Gastroesophageal sphincter (tissue), 4 donors: ENCODE measurements at regions not wholly inside any gene's neighbourhood (a gene's known extent, or its start where the extent isn't known, plus 50 kb on each side); places are given as distances from the start of the nearest gene placed in this dataset.
"Not testable (repeated sequence)": the region's sequence is repeated elsewhere in the genome, so short reads cannot be mapped to it uniquely, and the experiment has no call there.

Experiments
- ATAC-seq: fragments of 150-250 bp; one replicate; pipeline ENCODE4 v1.9.1; 2016; ENCODE audit warnings: mild to moderate bottlenecking, moderate library complexity
- H3K27ac ChIP-seq, 4 donors: fragments of 200-600 bp; sonication (generic) in 3 of 4; 1 replicate in 3 of 4; 2 replicates in 1 of 4; pipeline ENCODE4 v1.5.1; 2016 to 2019
- H3K27me3 ChIP-seq: fragments of 200-600 bp; sonication (generic); one replicate; pipeline ENCODE4 v1.5.1; 2019
- H3K36me3 ChIP-seq, 2 donors: fragments of 200-600 bp; sonication (generic); one replicate each; pipeline ENCODE4 v1.5.1; 2019; ENCODE audit warnings: control low read depth in 1 of 2
- H3K4me1 ChIP-seq, 3 donors: fragments of 200-600 bp; sonication (generic); 1 replicate in 2 of 3; 2 replicates in 1 of 3; pipeline ENCODE4 v1.5.1; 2016 to 2019; ENCODE audit warnings: control low read depth in 2 of 3
- H3K4me3 ChIP-seq, 2 donors: fragments of 200-600 bp; sonication (generic); one replicate each; pipeline ENCODE4 v1.5.1; 2019; ENCODE audit warnings: mild to moderate bottlenecking in 1 of 2, moderate library complexity in 1 of 2
- H3K9me3 ChIP-seq, 3 donors: fragments of 200-600 bp; sonication (generic); one replicate each; pipeline ENCODE4 v1.5.1; 2017 to 2019; ENCODE audit warnings: control low read depth in 2 of 3
- CTCF ChIP-seq, 4 experiments: fragments of 200-600 bp in 2 of 4; fragments of 450-650 bp in 2 of 4; sonication (generic) in 1 of 4; IDR thresholded peaks; one replicate each; pipeline ENCODE4 v1.5.1; 2017 to 2019; ENCODE audit warnings: antibody characterized with exemption in 4 of 4, mild to moderate bottlenecking in 2 of 4, moderate library complexity in 2 of 4
- EP300 ChIP-seq: sonication (generic); formaldehyde crosslinking; IDR thresholded peaks from one replicate; pipeline ENCODE4 v1.6.1; 2017; ENCODE audit warnings: antibody characterized with exemption, mild to moderate bottlenecking
- POLR2A ChIP-seq, 2 donors: fragments of 450-650 bp; IDR thresholded peaks; one replicate each; pipeline ENCODE4 v1.6.1; 2017; ENCODE audit warnings: antibody characterized with exemption in 2 of 2, mild to moderate bottlenecking in 2 of 2, moderate library complexity in 1 of 2
- POLR2AphosphoS5 ChIP-seq: sonication (generic); formaldehyde crosslinking; IDR thresholded peaks from one replicate; pipeline ENCODE4 v1.6.1; 2017; ENCODE audit warnings: antibody characterized with exemption
- WGBS, 2 donors: methylation state at CpG; one replicate each; pipeline ENCODE4 v1.1.5; 2018; ENCODE audit warnings: low coverage in 1 of 2; 5-methylcytosine and 5-hydroxymethylcytosine counted together
- small RNA-seq, 4 donors: library from RNA; depleted of rRNA; stranded (forward); fragments of <200 nt; gene quantifications; one replicate each; pipeline ENCODE3, GENCODE V24; 2016

GRCh38 chr3:20246662-20247061 lies 60.7 kb upstream of the SGO1 start:
- H3K9me3 ChIP-seq = no peaks in the 10 kb centered on the region
- H3K4me3 ChIP-seq = no peak overlapping the region
- H3K27me3 ChIP-seq = no peaks in the 10 kb centered on the region
- ATAC-seq = no peak
- TF ChIP-seq EP300 (no peak), POLR2A (IDR thresholded peaks at IDR 0.05) (no peak), CTCF (IDR thresholded peaks at IDR 0.05) (no peak), POLR2AphosphoS5 (no peak)
- H3K4me1 ChIP-seq = no peaks in the 10 kb centered on the region
- H3K36me3 ChIP-seq = no peaks in the 10 kb centered on the region
- no peak overlapping the region for H3K27ac ChIP-seq
- 88 to 92% methylated on average over 1 of the region's 1 CpG for WGBS, 2 donors

- 81 to 86% methylated on average over 3 of the region's 3 CpGs for WGBS, 2 donors
- ATAC-seq = no peak
- H3K4me3 ChIP-seq = no peak overlapping the region
Measured at GRCh38 chr3:20245781-20246180, 59.8 kb upstream of the SGO1 start.

GRCh38 chr3:20240154-20240883 lies 54.3 kb upstream of the SGO1 start:
- ATAC-seq = no peak
- Histone ChIP-seq H3K27ac (no peak overlapping the region), H3K36me3 (no peaks in the 10 kb centered on the region), H3K4me1 (no peaks in the 10 kb centered on the region), H3K4me3 (no peak overlapping the region), H3K9me3 (no peaks in the 10 kb centered on the region), H3K27me3 (no peaks in the 10 kb centered on the region)
- TF ChIP-seq POLR2AphosphoS5 (no peak), EP300 (no peak), CTCF (IDR thresholded peaks at IDR 0.05) (no peak), POLR2A (IDR thresholded peaks at IDR 0.05) (no peak)
- no CpG with 5 or more reads among the region's 2 CpGs for WGBS, 2 donors

More at GRCh38 chr3:20245781-20246180, 59.8 kb upstream of the SGO1 start:
- no peaks in the 10 kb centered on the region for H3K27me3 ChIP-seq
- no peak overlapping the region for H3K27ac ChIP-seq
- no peaks in the 10 kb centered on the region for H3K4me1 ChIP-seq
- no peaks in the 10 kb centered on the region for H3K36me3 ChIP-seq
- no peak for TF ChIP-seq POLR2A (IDR thresholded peaks at IDR 0.05)
- no peak for TF ChIP-seq CTCF (IDR thresholded peaks at IDR 0.05)
- TF ChIP-seq POLR2AphosphoS5 = no peak
- no peak for TF ChIP-seq EP300
- H3K9me3 ChIP-seq = no peaks in the 10 kb centered on the region

GRCh38 chr3:20238199-20238598 lies 52.2 kb upstream of the SGO1 start:
- not testable (repeated sequence) for H3K9me3 ChIP-seq, H3K4me1 ChIP-seq, ATAC-seq, H3K36me3 ChIP-seq, H3K27me3 ChIP-seq, H3K27ac ChIP-seq, H3K4me3 ChIP-seq
- 94% methylated on average over 2 of the region's 3 CpGs; no CpG with 5 or more reads in 1 of the 2 donors for WGBS, 2 donors

- H3K9me3 ChIP-seq = no peaks in the 10 kb centered on the region
- no peak overlapping the region for H3K4me3 ChIP-seq
- H3K27me3 ChIP-seq = no peaks in the 10 kb centered on the region
- no peak overlapping the region for H3K27ac ChIP-seq
- no peak for ATAC-seq
- H3K4me1 ChIP-seq = no peaks in the 10 kb centered on the region
- TF ChIP-seq EP300 (no peak), POLR2A (IDR thresholded peaks at IDR 0.05) (no peak), POLR2AphosphoS5 (no peak), CTCF (IDR thresholded peaks at IDR 0.05) (no peak)
- H3K36me3 ChIP-seq = no peaks in the 10 kb centered on the region
- 52 to 91% methylated on average over 3 of the region's 3 CpGs for WGBS, 2 donors
Measured at GRCh38 chr3:20236603-20237002, 50.6 kb upstream of the SGO1 start.

Small RNAs in the stretch of these regions (small RNA-seq; reads per million reads assigned to genes)
- 0 reads per million in 4 donors for gene RNU6-815P
- gene RNU6-822P = 0 reads per million in 4 donors
